DMS153 treated with DMSO at 0.1 percent for 48 hours (cell line): ENCODE measurements at regions not wholly inside any gene's neighbourhood (a gene's known extent, or its start where the extent isn't known, plus 50 kb on each side); places are given as distances from the start of the nearest gene placed in this dataset.
A peak's percentile ranks its signal among the peaks of the same experiment; 100 is the strongest.

Experiments used
- DNase-seq: peaks from one replicate; lab custom pipeline; 2025; ENCODE audit not compliant: unreplicated experiment; lab: John Stamatoyannopoulos, UW

DNA sequence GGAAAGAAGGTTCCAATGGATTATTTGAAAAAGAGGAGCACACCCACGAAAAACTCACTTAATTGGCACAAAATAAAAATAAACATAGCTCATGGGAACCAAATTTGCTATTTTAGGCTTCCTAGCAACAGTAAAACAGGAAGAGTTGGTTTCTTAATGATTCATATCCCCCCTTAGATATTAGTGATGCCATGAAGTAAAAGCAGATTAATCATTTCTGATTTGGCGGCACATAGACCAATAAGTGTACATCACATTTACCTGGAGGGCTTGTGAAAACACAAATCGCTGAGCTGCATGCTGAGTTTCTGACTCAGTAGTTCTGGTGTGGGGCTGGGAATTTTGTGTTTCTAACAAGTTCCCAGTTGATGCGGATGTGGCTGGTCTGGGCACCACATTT is 260.4 kb downstream of the SLC4A3 start:
- no peak for DNase-seq

DNA sequence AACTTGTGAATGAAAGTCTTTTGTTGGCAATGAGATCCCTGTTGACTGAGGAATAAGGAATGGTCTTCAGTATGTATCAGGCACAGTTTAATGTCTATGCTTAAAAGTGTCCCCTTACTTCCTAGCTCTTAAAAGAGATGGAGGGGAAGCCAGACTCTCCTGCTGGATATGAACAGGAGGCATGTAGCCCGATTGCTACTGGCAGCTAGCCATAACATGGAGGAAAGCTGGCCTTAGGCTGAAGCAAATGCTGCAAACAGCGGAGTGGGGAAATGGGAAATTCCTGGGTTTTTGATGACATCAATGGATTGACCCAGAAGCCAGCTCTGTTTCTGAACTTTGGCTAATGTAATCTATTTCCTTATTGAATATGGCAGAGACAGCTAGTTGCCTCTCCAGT is 266.1 kb downstream of the SLC4A3 start:
- no peak for DNase-seq

DNA sequence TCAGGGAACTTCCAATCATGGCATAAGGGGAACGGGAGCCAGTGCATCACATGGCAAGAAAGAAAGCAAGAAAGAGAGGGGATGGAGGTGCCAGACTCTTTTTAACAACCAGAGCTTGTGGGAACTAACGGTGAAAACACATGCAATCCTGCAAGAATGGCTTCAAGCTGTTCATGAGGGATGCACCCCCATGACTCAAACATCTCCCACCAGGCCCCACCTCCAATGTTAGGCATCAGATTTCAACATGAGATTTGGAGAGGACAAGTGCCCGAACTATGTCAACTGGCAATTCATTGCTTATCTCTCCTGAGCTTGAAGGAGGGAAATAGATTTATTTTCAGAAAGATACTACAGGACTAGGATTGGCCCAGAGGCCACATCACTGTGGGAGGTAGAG is 270.0 kb downstream of the SLC4A3 start:
- DNase-seq: no peak

DNA sequence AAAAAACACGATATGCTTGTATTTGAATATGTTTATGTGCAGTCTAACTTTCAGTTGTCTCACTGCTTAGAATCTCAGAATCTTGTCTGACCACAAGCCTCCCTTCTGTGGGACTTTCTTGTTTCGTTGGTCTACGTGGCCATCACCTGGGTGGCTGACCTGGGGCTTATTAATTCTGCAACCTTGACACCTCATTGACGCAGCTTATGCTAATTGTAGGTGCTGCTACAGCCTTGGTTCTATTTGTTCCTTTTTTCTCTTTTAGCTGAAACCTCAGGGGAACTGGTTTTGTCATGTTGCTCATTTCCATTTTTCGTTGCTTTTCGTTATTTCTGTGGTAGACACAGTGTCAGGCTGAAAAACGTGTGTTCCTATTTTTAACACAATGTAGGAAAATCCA is 273.7 kb downstream of the SLC4A3 start:
- no peak for DNase-seq

DNA sequence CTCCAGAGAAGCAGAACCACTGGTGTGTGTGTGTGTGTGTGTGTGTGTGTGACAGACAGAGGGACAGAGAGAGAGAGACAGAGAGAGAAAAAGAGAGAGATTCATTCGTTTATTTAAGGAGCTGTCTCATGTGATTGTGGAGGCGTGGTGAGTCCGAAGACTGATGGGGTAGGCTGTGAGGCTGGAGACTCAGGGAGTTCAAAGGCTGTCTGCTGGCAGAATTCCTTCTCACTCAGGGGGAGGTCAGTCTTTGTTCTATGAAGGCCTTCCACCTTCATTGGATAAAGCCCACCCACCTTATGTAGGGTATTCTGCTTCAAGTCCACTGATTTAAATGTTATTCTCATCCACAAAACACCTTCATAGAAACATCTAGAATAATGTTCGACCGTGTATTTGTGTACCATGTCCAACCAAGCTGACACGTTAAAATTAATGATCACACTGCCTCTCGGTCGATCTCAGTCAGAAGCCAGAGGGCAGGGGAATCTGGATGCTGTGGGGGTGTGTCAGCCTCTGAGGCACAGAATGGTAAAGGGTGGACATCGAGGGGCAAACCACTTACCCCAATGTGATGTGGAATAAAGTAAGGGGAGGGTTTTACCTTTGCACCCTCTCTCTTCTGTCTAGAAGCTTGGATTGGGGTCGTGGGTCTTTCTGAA is 275.6 kb downstream of the SLC4A3 start:
- no peak for DNase-seq

DNA sequence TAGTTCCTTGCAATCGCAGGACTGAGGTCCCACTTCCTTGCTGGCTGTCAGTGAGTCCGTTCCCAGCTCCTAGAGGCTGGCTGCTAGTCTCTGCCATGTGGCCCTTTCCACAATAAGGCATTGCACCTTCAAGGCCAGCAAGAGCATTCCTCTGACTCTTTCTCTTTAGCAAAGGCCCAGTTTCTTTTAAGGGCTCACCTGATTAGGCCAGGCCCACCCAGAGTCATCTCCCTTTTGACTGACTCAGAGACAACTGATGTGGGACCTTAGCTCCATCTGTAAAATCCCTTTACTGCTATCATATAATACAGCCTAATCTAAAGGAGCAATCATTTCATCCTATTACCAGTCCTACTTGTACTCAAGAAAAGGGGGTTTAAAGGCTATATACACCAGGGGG is 278.2 kb downstream of the SLC4A3 start:
- DNase-seq: no peak

DNA sequence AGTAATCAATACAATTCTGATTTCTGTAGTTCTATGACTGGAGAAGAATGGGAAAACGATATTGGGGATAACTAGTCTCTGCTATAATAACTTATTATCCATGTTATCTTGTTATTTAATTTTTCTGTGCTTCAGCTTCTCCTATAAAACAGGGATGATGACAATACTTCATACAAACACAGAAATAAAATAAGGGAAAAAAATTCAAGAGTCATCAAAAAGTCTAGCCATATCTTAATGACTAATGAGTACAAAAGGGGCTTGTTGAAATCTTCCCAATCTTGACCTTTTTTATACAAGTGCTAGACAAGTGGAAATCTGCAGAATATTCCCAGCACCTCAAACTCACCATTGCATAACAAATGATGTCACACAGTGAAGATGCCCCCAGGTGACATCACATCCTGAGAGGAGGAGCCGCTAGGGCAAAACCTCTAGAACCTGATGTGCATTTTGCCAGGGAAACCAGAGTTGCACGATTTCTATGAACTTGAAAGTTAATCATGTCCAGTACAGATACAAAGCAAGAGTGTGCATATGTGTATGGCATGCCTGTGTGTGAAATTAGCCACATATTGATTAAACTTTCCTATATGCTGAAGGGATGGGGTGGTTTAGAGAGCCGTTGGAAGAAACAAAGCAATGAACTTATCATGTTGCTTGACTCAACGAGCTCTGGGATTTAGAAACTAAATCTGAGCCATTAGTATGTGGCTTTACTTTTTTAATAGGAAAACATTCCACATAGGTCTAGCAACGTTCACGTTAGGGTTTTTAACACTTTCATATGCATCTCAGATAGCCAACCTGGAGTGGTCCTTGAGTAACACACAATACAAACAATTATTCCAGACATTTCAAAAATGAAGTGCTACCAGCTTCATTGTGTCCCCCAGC is 278.9 kb downstream of the SLC4A3 start:
- no peak for DNase-seq

DNA sequence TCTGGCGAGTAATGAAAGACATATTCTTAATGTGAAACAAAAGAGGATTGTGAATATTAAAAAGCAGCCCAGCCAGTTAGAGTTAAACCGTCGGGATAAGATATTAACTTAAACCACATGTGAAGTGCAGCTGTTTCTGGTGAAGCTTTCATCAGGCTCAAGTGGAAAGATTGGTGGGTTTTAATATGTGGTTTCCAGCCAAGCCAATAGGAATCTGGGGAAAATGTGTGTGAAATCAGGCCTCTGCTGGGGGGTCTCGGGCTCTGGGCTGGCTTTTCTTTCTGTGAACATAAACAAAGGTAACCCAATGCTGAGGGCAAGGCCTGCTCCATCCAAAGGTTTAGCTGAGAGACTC is 279.6 kb downstream of the SLC4A3 start:
- DNase-seq: no peak

DNA sequence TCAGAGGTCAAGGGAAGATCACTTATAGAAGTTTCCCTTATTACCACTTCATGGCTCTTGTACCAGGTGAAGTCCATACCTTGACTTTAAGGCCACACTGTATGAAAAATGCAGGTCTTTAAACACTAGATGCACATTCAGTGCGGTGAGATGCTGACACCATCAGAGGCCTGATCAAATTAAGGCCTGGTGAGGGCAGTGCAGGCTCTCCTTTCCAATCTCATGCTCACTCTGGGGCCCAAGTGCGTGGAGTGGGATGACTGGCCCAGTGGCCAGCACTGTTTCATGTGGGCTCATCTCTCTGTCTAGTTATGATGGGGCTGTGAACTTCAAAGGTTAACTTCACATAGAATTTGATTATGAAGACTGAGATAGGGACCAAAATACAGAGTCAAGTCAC is 281.1 kb downstream of the SLC4A3 start:
- DNase-seq: no peak

DNA sequence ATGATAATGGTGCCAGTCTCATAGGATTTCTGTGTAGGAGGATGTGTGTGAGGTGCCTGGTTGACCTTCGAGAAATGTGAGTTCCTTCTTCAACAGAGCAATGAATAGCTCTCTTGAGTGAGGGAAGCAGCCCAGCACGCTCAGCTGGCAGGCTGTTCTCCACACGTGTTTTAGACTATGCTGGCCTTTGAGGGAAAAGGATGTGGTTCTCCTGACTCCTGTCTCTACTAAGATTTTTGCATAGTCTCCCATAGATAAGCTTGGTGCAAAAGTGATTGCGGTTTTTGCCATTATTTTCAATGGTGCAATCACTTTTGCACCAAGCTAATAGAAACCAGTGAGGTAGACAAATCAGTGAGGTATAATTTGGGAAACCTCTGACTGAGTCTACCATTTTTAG is 284.1 kb downstream of the SLC4A3 start:
- no peak for DNase-seq

DNA sequence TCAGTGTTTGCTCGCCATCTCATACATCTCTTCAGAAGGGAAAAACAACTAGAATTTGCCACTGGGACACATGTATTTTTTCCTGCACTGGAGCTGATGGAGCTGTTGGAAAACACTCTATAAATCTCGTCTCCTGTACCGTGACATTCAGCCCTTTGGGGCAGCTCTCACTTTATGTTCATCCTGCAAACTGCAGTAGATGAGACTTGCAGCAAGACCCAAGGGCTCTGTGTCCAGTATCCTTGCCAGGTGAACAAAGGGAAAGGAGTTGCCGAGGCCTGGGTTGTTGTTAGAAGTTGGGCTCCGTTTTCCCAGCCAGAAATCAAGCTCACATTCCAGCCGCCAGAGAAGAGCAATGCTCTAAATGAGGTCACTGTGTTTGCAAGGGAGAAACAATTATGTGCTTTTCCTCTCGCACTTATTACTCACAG is 285.1 kb downstream of the SLC4A3 start:
- DNase-seq: no peak

DNA sequence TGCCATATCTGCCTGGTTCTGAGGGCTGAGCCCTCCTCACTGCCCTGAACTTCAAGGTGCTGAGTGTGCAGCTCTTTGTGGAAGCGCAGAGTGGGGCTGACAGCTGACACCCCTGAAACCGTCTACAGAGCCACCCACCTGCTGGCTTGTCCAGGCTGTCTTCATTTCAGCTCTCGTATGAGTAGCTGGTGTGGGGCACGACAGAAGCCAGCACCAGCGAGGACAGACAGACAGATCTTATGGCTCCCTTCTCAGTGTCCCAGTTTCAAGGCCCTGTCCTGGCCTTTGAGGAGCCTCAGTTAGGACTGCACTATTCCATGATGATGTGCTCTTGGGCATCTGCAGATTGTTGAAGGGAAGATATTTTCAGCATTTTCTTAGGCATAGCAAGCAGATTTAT is 287.1 kb downstream of the SLC4A3 start:
- DNase-seq: no peak

DNA sequence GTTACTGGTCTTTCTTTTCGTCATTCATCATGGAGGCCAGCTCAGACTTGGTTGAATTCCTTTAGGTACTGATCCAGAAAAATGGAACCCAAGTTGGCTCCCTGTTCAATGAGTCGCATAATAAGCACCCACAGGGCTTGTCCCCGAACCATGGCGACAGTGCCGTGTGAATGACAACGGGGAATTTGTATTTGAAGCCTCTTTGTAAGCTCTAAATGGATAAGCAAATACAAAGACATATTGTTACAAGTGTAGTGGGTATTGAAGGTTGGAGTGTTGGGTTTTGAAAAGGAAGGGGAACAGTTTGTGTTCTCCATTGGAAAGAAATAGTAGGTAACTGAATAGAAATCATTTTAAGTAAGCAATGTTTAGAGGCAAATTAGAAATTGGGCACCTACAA is 288.9 kb downstream of the SLC4A3 start:
- DNase-seq: peak; percentile 35

DNA sequence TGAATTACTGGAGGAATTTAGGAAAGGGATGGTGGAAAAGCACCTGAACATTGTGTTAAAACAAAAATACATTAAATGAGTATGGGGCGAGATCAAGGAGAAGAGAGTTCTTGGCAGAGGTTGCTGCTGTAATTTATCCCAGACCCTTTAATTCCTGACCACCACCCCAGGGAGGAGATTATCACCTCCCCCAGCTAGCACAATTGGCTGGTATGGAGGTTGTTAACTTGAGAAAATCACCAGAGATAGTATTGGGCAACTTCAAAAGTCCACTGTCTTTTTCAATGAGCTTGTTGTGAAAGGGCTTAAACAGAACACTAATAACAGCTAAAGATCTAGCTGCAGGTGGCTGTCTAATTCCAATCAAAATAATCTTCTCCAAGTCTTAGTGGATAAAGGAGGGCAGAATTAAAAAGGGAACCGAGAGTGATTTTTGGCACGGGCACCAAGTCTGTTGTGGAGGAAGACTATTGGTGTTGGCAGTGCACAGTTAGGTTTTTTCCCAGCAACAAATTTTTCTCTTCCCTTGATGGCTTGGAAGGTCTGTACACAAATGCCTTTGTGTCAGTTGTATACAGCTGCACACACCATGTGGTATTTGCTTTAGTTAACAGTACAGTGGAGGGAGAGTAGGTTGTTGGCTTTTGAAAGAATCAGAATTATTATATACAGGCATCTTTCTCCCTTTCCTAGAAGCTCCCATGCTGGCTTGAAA is 289.5 kb downstream of the SLC4A3 start:
- DNase-seq: no peak

DNA sequence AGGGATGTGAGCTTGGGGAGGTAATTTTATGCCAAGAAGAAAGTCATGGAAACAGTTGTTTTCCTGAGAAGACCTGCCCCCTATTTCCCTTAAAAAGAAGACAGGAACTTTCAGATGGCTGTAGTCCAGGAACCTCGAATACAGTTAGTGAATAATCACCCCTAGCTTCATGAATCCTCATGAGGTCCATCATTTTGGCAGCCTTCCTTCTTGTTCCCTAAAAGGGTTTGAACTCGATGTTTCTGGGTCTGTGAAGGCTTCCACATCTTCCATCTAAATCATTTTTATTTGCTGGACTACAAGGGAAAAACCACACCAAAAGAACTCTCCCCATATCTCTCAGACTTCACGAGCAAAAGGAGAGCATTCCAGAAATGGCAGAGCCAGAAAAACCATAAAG is 290.8 kb downstream of the SLC4A3 start:
- no peak for DNase-seq

DNA sequence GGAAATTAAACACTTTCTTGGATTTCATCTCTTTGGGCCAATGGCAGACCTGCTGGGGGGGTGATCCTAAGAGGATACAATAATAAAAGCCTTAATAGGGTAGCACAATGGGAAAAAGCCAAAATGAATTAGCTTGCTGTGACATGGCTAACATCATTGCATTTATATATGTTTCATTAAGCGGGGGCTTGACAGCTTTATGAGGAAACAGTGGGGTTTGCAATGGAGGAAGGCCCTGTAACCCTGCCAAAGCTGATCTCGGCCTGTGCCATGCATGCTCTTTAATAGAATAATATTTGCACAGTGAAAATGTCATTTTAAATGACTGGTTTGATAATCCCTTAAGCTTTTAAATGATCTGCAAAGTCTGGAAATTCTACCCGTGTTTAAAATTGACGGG is 291.5 kb downstream of the SLC4A3 start:
- peak; percentile 85 for DNase-seq

DNA sequence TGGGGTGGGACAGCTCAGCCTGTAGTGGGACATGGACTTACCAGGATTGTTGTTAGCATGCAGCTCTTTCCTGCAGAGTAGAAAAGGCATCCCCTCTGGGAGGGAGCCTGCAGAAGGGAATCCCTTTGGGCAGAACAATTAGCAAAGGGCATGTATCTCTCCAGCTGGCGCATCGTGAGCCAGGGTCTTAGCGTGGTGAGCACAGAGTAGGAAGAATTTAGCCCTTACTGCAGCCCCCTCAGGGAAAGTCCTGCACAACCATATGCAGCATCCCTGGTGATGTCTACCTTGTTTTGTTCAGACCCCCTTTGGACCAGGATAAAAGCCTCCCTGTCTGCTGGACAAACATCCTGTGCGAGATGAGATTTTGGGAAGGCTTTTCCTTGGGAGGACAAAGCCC is 292.1 kb downstream of the SLC4A3 start:
- DNase-seq: no peak

DNA sequence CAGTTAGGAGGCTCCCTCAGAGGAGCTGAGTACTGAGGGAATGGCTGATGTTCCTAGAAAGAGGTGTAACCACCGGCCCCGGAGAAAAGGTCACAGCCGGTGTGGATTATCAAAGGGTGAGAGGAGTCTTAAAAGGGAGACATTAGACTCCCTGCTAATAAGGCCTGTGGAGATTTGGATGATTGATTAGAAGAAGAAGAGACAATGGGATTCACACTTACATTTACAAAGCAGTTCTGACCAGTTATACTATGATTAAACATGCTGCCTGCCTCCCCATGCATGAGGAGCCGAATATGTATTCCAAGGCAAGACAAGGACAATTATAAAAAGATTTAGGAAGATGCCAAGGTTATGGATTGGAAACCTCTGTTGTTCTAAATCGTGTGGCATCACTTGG is 302.4 kb downstream of the SLC4A3 start:
- no peak for DNase-seq

DNA sequence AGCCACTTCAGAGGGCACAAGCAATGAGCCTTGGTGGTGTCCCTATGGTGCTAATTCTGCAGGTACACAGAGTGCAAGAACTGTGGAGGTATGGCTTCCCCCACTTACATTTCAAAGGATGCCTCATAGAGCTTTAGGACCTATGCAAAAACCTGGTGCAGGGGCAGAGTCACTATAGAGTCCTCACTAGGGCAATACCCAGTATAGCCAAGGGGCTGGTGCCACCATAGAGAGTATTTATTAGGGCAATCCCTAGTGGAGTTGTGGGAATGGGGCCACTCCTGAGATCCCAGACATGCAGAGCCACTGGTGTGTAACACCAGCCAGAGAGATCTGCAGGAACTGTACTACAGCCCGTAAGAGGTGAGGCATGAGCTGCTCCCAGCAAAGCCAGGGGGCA is 312.2 kb downstream of the SLC4A3 start:
- DNase-seq: no peak

DNA sequence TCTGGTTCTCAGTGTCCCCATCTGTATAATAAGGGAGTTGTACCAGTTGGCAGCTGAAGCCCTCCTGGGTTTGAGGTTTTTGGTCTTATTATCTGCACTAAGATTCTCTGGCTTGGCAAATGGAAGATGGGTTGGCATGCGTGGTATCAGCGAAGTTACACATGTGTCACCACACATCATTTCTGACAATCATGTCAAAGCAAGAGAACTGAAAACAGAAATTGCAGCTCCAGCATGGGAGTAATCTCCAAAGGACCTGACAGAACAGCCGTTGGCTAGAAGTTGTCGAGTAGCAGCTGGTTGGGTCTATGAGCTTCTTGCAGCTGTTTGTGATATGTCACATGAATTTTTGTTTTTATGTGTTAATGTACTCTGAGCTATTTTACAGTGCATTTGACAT is 317.4 kb downstream of the SLC4A3 start:
- DNase-seq: no peak

DNA sequence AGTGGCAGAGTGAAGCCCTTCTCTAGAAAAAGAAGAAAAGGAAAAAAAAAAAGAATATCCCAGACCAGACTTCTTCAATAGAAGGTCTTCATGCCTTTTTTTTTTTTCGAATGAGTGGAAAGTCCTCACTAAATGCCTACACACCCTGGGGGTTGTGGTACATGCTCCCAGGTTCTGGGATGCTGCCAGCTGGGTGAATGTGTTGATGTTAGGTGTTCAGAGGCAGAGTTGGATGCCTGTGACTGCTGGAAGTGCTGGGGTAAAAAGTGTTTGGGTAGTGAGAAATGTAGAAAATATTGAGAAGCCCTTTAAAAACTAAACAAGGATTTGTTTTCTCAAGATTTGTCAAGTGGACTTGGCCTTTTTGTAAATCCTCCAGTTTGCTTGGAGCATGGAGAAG is 318.6 kb downstream of the SLC4A3 start:
- DNase-seq: no peak

DNA sequence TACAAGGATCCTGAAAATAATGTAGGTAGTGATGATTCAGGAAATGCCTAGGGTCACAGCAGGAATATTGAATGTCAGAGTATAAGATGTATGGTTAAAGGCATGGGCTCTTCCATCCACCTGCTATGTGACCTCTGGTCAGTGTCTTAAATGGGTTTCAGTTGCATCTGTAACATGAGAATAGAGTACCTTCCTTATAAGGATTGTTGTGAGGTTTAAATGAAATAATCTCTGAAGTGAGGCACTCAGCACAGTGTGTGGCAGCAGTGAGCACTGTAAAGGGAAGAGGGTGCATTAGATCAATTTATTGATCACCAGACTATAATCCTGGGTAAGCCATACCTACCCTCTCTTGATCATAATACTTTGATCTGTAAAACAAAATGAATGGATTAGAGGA is 319.1 kb downstream of the SLC4A3 start:
- no peak for DNase-seq
